ENCODE measurements at regions not wholly inside any gene's neighbourhood (a gene's known extent, or its start where the extent isn't known, plus 50 kb on each side); places are given as distances from the start of the nearest gene placed in this dataset.

DNA sequence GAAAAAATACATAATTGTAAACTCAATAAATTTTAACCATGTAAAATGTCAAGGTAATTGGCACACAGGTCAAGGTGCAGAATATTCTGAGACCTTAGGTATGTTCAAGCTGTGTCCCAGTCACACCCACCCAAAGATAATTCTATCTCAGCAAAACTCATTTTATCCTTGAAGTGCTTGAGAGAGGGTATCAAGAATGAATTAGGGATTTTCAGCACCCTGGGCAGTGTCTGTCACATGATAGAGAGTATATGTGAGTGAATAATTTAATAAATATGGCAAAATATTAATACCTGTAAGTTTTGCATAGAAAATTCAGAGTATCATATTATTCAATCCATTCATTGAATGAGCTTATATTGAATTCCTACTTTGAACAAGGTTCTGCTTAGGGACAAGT, 567.9 kb downstream of the FBXO15 start:
- ATAC-seq (ENCODE audit: low FRiP score) (no peak), DNase-seq (ENCODE audit: low spot score) (no peak)
- TF ChIP-seq, protein P1, sequence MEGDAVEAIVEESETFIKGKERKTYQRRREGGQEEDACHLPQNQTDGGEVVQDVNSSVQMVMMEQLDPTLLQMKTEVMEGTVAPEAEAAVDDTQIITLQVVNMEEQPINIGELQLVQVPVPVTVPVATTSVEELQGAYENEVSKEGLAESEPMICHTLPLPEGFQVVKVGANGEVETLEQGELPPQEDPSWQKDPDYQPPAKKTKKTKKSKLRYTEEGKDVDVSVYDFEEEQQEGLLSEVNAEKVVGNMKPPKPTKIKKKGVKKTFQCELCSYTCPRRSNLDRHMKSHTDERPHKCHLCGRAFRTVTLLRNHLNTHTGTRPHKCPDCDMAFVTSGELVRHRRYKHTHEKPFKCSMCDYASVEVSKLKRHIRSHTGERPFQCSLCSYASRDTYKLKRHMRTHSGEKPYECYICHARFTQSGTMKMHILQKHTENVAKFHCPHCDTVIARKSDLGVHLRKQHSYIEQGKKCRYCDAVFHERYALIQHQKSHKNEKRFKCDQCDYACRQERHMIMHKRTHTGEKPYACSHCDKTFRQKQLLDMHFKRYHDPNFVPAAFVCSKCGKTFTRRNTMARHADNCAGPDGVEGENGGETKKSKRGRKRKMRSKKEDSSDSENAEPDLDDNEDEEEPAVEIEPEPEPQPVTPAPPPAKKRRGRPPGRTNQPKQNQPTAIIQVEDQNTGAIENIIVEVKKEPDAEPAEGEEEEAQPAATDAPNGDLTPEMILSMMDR (IDR thresholded peaks at IDR 0.05) = no peak

DNA sequence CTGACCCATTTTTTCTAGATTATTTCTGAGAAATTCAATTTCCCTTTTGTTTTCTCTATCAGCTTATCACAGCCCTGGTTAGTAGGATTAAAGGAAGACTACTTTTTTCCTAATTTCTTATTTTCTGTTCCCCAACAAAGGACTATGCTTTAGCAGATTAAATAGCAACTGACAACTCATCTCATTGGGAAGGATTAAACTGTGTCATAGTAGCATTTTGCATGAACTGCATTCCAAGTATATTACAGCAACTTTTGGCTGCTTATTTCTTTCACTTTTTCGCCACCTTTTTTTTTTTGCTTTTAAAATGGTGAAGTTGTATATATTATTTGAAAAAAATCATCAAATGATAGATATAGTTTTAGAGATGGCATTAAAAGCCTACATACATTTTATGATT, 570.3 kb downstream of the FBXO15 start:
- ATAC-seq (ENCODE audit: low FRiP score) (no peak), DNase-seq (ENCODE audit: low spot score) (no peak)
- TF ChIP-seq, protein P1 (IDR thresholded peaks at IDR 0.05) = no peak

GRCh38 chr18:73563901-73564472, 583.6 kb downstream of the FBXO15 start:
- TF ChIP-seq, protein P1 (IDR thresholded peaks at IDR 0.05) = no peak
- ATAC-seq (ENCODE audit: low FRiP score) (no peak), DNase-seq (ENCODE audit: low spot score) (no peak)

DNA sequence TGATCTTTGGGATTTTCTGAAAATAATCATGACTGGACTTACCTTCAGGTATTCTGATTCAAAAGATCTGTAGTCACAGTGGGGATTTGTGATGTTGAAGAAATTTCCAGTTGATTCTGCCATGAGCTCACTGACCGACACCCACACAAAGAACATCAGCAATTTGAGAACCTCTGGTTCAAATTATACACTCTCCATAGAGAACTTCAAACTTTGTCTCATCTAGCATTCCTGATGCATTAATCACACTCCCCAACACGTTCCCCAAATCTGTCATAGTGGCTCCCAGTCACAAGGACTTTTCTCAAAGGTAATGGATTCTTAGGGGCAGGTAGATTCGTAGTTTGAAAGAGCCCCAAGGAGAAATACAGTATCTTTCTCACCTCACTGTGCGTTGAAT, 584.3 kb downstream of the FBXO15 start:
- ATAC-seq (ENCODE audit: low FRiP score) = no peak
- DNase-seq (ENCODE audit: low spot score) = no peak
- TF ChIP-seq, protein P1 (IDR thresholded peaks at IDR 0.05) = no peak

DNA sequence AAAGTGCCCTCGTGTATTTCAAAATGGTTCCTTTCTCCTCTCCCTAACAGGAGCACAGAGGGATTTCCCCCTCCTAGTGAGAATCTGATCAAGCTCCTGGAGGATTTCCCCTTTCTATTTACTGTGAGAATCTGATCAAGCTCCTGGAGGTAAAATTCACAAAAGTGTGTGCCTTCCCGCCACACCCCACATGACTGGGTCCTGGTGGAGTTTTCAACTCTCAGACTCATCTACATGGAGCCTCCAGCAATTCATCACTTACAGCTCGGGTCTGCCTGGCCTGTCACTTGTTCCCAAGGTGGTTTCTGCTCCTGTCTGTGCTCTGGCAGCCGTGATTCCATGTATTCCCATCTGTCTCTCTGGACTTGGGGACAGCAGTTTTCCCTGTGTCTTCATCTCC, 590.7 kb downstream of the FBXO15 start:
- ATAC-seq (ENCODE audit: low FRiP score) = no peak
- TF ChIP-seq, protein P1 (IDR thresholded peaks at IDR 0.05) = no peak
- DNase-seq (ENCODE audit: low spot score) = no peak

- ATAC-seq (ENCODE audit: low FRiP score) (no peak), DNase-seq (ENCODE audit: low spot score) (no peak)
- TF ChIP-seq, protein P1 (IDR thresholded peaks at IDR 0.05) = no peak
These were observed 595.5 kb downstream of the FBXO15 start for GRCh38 chr18:73552171-73552570.

DNA sequence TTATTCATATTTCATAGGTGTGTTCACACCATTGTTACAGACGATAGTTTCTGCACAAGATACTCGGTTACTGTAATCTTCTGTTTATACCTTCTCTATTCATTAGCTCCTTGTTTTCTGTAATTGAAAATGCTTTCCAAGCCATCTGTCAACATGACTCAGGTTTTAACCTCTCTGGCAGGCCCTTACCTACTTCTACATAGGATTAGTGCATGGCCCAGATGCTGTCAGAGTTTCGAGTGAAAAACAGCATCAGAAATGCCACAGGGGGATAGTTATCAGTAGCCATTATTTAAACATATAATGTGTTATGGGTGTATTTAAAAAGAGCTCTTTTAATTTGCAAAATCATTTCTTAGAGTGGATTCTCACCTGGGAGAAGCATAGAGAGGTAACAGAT, 596.4 kb downstream of the FBXO15 start:
- no peak for ATAC-seq (ENCODE audit: low FRiP score)

More for the DNA sequence above, 596.4 kb downstream of the FBXO15 start:
- TF ChIP-seq, protein P1 (IDR thresholded peaks at IDR 0.05) = no peak
- DNase-seq (ENCODE audit: low spot score) = no peak

Data from omental fat pad (tissue), 3 donors.